ENCODE measurements at regions not wholly inside any gene's neighbourhood (a gene's known extent, or its start where the extent isn't known, plus 50 kb on each side); places are given as distances from the start of the nearest gene placed in this dataset.

DNA sequence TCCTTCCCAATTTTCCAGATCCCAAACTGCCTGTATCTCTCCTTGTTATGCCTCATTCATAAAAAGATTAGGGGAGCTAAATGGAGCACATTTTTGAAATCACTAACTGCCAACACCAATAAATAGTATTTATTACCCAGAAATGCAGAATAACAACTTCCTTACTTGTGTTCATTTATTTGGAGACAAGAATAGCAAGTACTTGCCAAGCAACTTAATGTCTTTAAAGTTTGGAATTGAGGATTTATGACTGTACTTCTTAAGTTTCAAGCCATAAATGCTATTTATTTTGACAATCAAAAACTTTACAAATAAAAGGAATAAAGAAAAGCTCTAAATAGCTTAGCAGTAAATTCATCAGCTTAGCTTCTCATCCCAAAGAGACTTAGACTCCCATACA, 626.1 kb upstream of the NOVA1 start:
- TF ChIP-seq, protein P1, sequence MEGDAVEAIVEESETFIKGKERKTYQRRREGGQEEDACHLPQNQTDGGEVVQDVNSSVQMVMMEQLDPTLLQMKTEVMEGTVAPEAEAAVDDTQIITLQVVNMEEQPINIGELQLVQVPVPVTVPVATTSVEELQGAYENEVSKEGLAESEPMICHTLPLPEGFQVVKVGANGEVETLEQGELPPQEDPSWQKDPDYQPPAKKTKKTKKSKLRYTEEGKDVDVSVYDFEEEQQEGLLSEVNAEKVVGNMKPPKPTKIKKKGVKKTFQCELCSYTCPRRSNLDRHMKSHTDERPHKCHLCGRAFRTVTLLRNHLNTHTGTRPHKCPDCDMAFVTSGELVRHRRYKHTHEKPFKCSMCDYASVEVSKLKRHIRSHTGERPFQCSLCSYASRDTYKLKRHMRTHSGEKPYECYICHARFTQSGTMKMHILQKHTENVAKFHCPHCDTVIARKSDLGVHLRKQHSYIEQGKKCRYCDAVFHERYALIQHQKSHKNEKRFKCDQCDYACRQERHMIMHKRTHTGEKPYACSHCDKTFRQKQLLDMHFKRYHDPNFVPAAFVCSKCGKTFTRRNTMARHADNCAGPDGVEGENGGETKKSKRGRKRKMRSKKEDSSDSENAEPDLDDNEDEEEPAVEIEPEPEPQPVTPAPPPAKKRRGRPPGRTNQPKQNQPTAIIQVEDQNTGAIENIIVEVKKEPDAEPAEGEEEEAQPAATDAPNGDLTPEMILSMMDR (IDR thresholded peaks at IDR 0.05) = no peak
- Histone ChIP-seq H3K27me3 (ENCODE audit: control insufficient read depth, insufficient read depth, low read length) (no peaks in the 10 kb centered on the region), H3K4me2 (ENCODE audit: low read length) (no peak overlapping the region), H3K36me3 (ENCODE audit: control insufficient read depth, insufficient read depth, low read length) (no peaks in the 10 kb centered on the region), H2AFZ (no peak overlapping the region), H3K4me1 (no peaks in the 10 kb centered on the region), H3K27ac (no peak overlapping the region), H3K4me3 (ENCODE audit: low read depth, low read length) (no peak overlapping the region), H3K9me3 (ENCODE audit: control insufficient read depth, low read length) (no peaks in the 10 kb centered on the region), H3K9ac (no peak overlapping the region), H3K79me2 (no peaks in the 10 kb centered on the region)

DNA sequence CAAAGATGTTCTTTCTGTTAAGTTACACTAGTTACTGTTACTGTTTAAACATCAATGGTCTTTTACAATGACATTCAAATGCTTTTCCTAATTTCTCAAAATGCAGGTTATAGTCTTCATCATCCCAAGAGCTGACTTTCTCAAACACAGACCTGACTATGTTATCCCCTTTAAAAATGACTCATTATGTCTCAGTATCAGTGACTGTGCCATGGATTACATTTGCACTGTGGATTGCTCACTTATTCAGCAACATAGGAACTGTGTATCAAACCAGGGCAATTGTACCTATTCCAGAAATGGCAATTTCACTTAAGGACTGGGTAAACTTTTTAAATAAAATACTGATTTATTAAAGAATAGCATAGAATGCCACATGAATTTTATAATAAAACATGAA, 630.2 kb upstream of the NOVA1 start:
- no peak overlapping the region for H3K4me2 ChIP-seq (ENCODE audit: low read length)
- no peak overlapping the region for H3K4me3 ChIP-seq (ENCODE audit: low read depth, low read length)
- H3K9ac ChIP-seq = no peak overlapping the region
- no peaks in the 10 kb centered on the region for H3K36me3 ChIP-seq (ENCODE audit: control insufficient read depth, insufficient read depth, low read length)
- H3K27ac ChIP-seq = no peak overlapping the region
- no peaks in the 10 kb centered on the region for H3K4me1 ChIP-seq
- no peak overlapping the region for H2AFZ ChIP-seq
- TF ChIP-seq, protein P1 (IDR thresholded peaks at IDR 0.05) = no peak
- H3K9me3 ChIP-seq (ENCODE audit: control insufficient read depth, low read length) = no peaks in the 10 kb centered on the region
- H3K27me3 ChIP-seq (ENCODE audit: control insufficient read depth, insufficient read depth, low read length) = no peaks in the 10 kb centered on the region
- H3K79me2 ChIP-seq = no peaks in the 10 kb centered on the region

DNA sequence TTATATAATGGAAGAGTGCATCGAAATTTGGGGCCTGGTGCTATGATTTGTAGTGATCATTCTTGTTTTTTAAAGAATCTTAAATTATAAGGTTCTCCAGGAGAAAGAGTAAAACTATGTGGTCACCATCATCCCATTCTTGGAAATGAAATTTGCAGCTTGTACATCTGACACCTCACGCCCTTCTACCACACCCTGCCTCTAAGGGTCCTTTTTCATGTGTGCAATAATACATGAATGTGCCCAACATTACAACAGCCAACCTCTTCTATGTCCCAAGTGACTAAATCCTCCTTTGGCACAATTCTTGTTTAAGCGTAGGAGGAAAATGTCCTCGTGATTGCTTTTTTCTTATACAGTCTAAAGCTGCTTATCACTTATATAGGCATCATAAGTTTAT, 636.5 kb upstream of the NOVA1 start:
- H3K27ac ChIP-seq = no peak overlapping the region
- H3K4me1 ChIP-seq = no peaks in the 10 kb centered on the region
- H3K9me3 ChIP-seq (ENCODE audit: control insufficient read depth, low read length) = no peaks in the 10 kb centered on the region
- TF ChIP-seq, protein P1 (IDR thresholded peaks at IDR 0.05) = no peak
- no peak overlapping the region for H2AFZ ChIP-seq
- no peak overlapping the region for H3K4me3 ChIP-seq (ENCODE audit: low read depth, low read length)
- H3K27me3 ChIP-seq (ENCODE audit: control insufficient read depth, insufficient read depth, low read length) = no peaks in the 10 kb centered on the region
- H3K9ac ChIP-seq = no peak overlapping the region
- H3K4me2 ChIP-seq (ENCODE audit: low read length) = no peak overlapping the region
- no peaks in the 10 kb centered on the region for H3K36me3 ChIP-seq (ENCODE audit: control insufficient read depth, insufficient read depth, low read length)
- H3K79me2 ChIP-seq = no peaks in the 10 kb centered on the region

DNA sequence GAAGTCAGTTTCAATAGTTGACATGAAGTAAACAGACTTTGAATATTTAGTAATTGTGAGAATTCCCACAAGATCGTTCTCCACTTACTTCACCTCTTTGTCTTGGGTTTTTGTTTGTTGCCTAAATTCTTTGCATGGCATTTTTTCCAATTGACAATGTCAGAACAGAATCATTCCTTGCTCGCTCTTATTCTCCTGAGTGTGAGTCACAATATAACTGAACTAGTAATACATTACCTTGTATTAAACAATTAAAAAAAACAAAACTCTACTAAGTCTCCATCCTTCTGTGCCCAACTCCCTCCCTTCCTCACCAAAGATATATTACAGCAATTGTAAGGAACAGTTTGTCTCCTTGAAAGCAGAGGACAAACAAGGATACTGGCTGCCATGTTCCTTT, 638.8 kb upstream of the NOVA1 start:
- no peak overlapping the region for H2AFZ ChIP-seq
- TF ChIP-seq, protein P1 (IDR thresholded peaks at IDR 0.05) = no peak
- H3K27me3 ChIP-seq (ENCODE audit: control insufficient read depth, insufficient read depth, low read length) = no peaks in the 10 kb centered on the region

DNA sequence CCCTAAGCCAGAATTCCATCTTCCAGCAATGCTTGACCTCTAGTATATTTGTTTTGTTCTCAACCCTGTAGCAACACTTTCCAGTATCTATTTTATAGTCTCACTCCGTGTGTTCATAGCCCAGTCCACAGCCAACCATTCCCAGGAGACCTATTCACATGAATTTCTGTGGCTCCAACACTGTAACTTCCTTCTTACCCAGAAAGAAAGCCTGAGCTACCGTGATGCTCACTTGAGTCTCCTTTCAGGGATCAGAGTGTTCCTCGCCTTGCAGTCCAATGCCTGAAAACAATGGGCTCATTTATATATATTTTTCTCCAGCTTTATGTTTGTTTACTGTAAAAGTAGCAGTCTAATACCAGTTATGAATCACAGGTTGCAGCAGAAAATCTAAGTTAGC, 645.0 kb upstream of the NOVA1 start:
- Histone ChIP-seq H3K4me3 (ENCODE audit: low read depth, low read length) (no peak overlapping the region), H2AFZ (no peak overlapping the region), H3K9me3 (ENCODE audit: control insufficient read depth, low read length) (no peaks in the 10 kb centered on the region), H3K4me2 (ENCODE audit: low read length) (no peak overlapping the region), H3K36me3 (ENCODE audit: control insufficient read depth, insufficient read depth, low read length) (no peaks in the 10 kb centered on the region), H3K79me2 (no peaks in the 10 kb centered on the region), H3K27ac (no peak overlapping the region), H3K9ac (no peak overlapping the region), H3K27me3 (ENCODE audit: control insufficient read depth, insufficient read depth, low read length) (no peaks in the 10 kb centered on the region), H3K4me1 (no peaks in the 10 kb centered on the region)
- TF ChIP-seq, protein P1 (IDR thresholded peaks at IDR 0.05) = no peak

More for the DNA sequence above, 638.8 kb upstream of the NOVA1 start:
- H3K4me1 ChIP-seq = no peaks in the 10 kb centered on the region
- H3K9ac ChIP-seq = no peak overlapping the region
- H3K27ac ChIP-seq = no peak overlapping the region
- H3K36me3 ChIP-seq (ENCODE audit: control insufficient read depth, insufficient read depth, low read length) = no peaks in the 10 kb centered on the region
- no peak overlapping the region for H3K4me3 ChIP-seq (ENCODE audit: low read depth, low read length)
- H3K4me2 ChIP-seq (ENCODE audit: low read length) = no peak overlapping the region
- no peaks in the 10 kb centered on the region for H3K79me2 ChIP-seq
- H3K9me3 ChIP-seq (ENCODE audit: control insufficient read depth, low read length) = no peaks in the 10 kb centered on the region

Measured in parathyroid adenoma (tissue), 2 donors.